ENCODE measurements at regions not wholly inside any gene's neighbourhood (a gene's known extent, or its start where the extent isn't known, plus 50 kb on each side); places are given as distances from the start of the nearest gene placed in this dataset.

DNA sequence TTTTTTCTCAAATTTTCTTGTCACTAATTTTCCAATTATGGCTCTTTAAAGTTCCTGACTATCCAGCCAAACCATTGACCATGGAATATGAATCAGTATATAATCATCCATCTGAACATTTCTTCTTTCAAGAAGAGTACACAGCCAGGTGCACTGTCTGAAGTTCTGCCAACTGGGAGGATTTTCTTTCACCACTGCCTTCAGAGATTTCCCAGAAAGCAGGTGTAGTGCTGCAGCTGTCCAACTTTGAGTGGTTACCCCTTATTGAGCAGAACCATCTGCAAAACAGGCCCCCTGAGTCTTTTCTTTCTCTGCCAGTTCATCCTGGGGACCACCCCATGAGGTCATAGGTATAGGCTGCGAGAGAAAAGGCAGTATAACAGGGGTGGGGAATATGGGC lies 1213.2 kb downstream of the RAPGEF2 start:
- no peak for TF ChIP-seq POLR2A (IDR thresholded peaks at IDR 0.05)
- TF ChIP-seq, protein P1, sequence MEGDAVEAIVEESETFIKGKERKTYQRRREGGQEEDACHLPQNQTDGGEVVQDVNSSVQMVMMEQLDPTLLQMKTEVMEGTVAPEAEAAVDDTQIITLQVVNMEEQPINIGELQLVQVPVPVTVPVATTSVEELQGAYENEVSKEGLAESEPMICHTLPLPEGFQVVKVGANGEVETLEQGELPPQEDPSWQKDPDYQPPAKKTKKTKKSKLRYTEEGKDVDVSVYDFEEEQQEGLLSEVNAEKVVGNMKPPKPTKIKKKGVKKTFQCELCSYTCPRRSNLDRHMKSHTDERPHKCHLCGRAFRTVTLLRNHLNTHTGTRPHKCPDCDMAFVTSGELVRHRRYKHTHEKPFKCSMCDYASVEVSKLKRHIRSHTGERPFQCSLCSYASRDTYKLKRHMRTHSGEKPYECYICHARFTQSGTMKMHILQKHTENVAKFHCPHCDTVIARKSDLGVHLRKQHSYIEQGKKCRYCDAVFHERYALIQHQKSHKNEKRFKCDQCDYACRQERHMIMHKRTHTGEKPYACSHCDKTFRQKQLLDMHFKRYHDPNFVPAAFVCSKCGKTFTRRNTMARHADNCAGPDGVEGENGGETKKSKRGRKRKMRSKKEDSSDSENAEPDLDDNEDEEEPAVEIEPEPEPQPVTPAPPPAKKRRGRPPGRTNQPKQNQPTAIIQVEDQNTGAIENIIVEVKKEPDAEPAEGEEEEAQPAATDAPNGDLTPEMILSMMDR (IDR thresholded peaks at IDR 0.05) = no peak
- intact Hi-C loops (cut with DNase I) = no loop called here
- no peaks in the 10 kb centered on the region for H3K27me3 ChIP-seq

GRCh38 chr4:160318567-160319220 lies 1215.8 kb downstream of the RAPGEF2 start:
- Histone ChIP-seq H3K9me3 (no peaks in the 10 kb centered on the region), H3K4me1 (no peaks in the 10 kb centered on the region), H3K27me3 (no peaks in the 10 kb centered on the region), H3K27ac (no peak overlapping the region), H3K36me3 (no peaks in the 10 kb centered on the region), H3K4me3 (replicated peaks in 1 of 3) (no peak overlapping the region)
- WGBS, 2 donors = 81 to 88% methylated on average over 6 of the region's 6 CpGs
- no peak for TF ChIP-seq POLR2A (IDR thresholded peaks at IDR 0.05)
- TF ChIP-seq, protein P1 (IDR thresholded peaks at IDR 0.05) = no peak
- intact Hi-C loops (cut with DNase I) = no loop called here
- no peak for DNase-seq

More for the DNA sequence above, 1213.2 kb downstream of the RAPGEF2 start:
- Histone ChIP-seq H3K9me3 (no peaks in the 10 kb centered on the region), H3K27ac (no peak overlapping the region), H3K36me3 (no peaks in the 10 kb centered on the region), H3K4me3 (replicated peaks in 1 of 3) (no peak overlapping the region), H3K4me1 (no peaks in the 10 kb centered on the region)
- no peak for DNase-seq
- 75 to 88% methylated on average over 1 of the region's 1 CpG for WGBS, 2 donors

DNA sequence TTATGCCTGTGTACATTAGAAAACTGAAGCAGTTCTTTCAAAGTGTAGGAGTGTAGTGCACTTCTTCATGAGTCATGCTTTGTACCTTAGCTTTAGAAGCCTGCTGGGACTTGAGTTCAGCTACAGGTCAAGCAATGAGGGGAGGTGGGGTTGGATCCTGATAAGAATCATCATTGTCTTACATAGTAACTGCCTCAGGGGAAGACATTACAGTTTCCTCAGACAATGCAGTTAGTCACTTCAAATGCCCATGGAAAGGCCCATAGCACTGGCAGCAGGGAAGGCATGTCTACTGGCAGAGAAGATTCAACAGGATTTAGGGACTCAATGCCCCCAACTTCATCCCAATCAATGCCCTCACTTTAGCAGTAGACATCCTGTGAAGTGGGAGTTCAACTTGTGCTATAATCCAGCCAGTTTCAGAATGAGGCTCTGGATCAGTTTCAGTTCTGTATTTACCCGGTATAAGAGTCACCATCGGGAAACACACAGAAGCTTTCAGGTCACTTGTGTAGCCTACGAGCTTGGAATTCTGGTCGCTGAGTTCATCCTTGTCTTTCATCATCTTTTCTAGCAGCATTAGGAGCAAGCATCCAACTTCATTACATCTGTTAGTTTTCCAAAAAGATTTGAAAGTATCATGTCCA lies 1216.5 kb downstream of the RAPGEF2 start:
- H3K36me3 ChIP-seq = no peaks in the 10 kb centered on the region
- no peak overlapping the region for H3K27ac ChIP-seq
- no peak for TF ChIP-seq POLR2A (IDR thresholded peaks at IDR 0.05)
- TF ChIP-seq, protein P1 (IDR thresholded peaks at IDR 0.05) = no peak
- 79 to 80% methylated on average over 4 of the region's 4 CpGs for WGBS, 2 donors
- no peaks in the 10 kb centered on the region for H3K27me3 ChIP-seq
- H3K9me3 ChIP-seq = no peaks in the 10 kb centered on the region
- no peak overlapping the region for H3K4me3 ChIP-seq (replicated peaks in 1 of 3)
- DNase-seq = no peak
- intact Hi-C loops (cut with DNase I) = no loop called here
- no peaks in the 10 kb centered on the region for H3K4me1 ChIP-seq

DNA sequence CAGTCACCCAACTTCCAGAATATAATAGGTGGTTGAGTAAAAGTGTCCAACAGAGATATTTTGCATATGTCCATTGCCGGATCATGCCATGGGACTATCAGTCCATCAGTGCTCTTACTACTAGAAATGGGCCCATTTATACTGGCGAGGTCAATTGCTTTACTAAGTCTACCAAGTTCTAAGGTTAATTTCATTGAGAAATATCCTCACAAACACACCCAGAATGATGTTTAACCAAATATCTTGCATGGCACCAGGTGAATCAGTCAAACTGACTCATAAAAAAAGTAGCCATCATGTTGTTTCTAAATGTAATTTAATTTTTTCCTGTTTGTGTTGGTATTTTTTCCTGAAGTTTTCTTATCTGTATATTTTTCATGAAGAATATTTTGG lies 1217.0 kb downstream of the RAPGEF2 start:
- no peaks in the 10 kb centered on the region for H3K4me1 ChIP-seq
- 96% methylated on average over 2 of the region's 2 CpGs for WGBS, 2 donors
- intact Hi-C loops (cut with DNase I) = no loop called here
- H3K9me3 ChIP-seq = no peaks in the 10 kb centered on the region
- no peak overlapping the region for H3K4me3 ChIP-seq (replicated peaks in 1 of 3)
- no peak for TF ChIP-seq POLR2A (IDR thresholded peaks at IDR 0.05)
- TF ChIP-seq, protein P1 (IDR thresholded peaks at IDR 0.05) = no peak
- no peak for DNase-seq
- no peaks in the 10 kb centered on the region for H3K36me3 ChIP-seq
- H3K27ac ChIP-seq = no peak overlapping the region
- no peaks in the 10 kb centered on the region for H3K27me3 ChIP-seq

DNA sequence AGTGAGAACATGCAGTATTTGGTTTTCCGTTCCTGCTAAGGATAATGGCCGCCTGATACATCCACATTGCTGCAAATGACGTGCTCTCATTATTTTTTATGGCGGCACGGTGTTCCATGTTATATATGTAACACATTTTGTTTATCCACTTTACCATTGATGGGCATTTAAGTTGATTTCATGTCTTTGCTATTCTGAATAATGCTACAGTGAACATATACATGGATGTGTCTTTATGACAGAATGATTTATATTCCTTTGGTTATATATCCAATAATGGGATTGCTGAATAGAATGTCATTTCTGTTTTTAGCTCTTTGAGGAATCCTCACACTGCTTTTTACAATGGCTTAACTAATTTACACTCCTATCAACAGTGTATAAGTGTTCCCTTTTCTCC lies 1223.2 kb downstream of the RAPGEF2 start:
- TF ChIP-seq, protein P1 (IDR thresholded peaks at IDR 0.05) = no peak
- no peak for TF ChIP-seq POLR2A (IDR thresholded peaks at IDR 0.05)

More for the DNA sequence above, 1223.2 kb downstream of the RAPGEF2 start:
- Histone ChIP-seq H3K4me1 (no peaks in the 10 kb centered on the region), H3K4me3 (replicated peaks in 1 of 3) (no peak overlapping the region), H3K27ac (no peak overlapping the region), H3K36me3 (no peaks in the 10 kb centered on the region), H3K9me3 (no peaks in the 10 kb centered on the region), H3K27me3 (no peaks in the 10 kb centered on the region)
- WGBS, 2 donors = 76 to 77% methylated on average over 5 of the region's 5 CpGs
- no peak for DNase-seq
- intact Hi-C loops (cut with DNase I) = no loop called here
